ENCODE measurements at regions not wholly inside any gene's neighbourhood (a gene's known extent, or its start where the extent isn't known, plus 50 kb on each side); places are given as distances from the start of the nearest gene placed in this dataset.

- Histone ChIP-seq H3K27ac (no peak overlapping the region), H3K9me3 (no peaks in the 10 kb centered on the region), H3K4me1 (no peaks in the 10 kb centered on the region), H3K36me3 (no peaks in the 10 kb centered on the region), H3K27me3 (no peaks in the 10 kb centered on the region), H3K4me3 (no peak overlapping the region)
- DNase-seq (no peak), ATAC-seq (no peak)
- TF ChIP-seq, protein P1, sequence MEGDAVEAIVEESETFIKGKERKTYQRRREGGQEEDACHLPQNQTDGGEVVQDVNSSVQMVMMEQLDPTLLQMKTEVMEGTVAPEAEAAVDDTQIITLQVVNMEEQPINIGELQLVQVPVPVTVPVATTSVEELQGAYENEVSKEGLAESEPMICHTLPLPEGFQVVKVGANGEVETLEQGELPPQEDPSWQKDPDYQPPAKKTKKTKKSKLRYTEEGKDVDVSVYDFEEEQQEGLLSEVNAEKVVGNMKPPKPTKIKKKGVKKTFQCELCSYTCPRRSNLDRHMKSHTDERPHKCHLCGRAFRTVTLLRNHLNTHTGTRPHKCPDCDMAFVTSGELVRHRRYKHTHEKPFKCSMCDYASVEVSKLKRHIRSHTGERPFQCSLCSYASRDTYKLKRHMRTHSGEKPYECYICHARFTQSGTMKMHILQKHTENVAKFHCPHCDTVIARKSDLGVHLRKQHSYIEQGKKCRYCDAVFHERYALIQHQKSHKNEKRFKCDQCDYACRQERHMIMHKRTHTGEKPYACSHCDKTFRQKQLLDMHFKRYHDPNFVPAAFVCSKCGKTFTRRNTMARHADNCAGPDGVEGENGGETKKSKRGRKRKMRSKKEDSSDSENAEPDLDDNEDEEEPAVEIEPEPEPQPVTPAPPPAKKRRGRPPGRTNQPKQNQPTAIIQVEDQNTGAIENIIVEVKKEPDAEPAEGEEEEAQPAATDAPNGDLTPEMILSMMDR (IDR thresholded peaks at IDR 0.05), result no peak
- intact Hi-C loops (cut with DNase I), result no loop called here
Measured at GRCh38 chr7:91564101-91564500, 299.9 kb downstream of the FZD1 start.

- Histone ChIP-seq H3K4me3 (no peak overlapping the region), H3K36me3 (no peaks in the 10 kb centered on the region), H3K4me1 (no peaks in the 10 kb centered on the region), H3K27me3 (no peaks in the 10 kb centered on the region), H3K27ac (no peak overlapping the region), H3K9me3 (no peaks in the 10 kb centered on the region)
- no peak for ATAC-seq
- TF ChIP-seq, protein P1 (IDR thresholded peaks at IDR 0.05), result no peak
- intact Hi-C loops (cut with DNase I), result no loop called here
- DNase-seq, result peak in 1 of 4 donors; percentile 40
Measured at GRCh38 chr7:91564541-91564940, 300.3 kb downstream of the FZD1 start.

- TF ChIP-seq, protein P1 (IDR thresholded peaks at IDR 0.05), result no peak
- ATAC-seq (peak; percentile 26), DNase-seq (no peak)
- H3K27me3 ChIP-seq, result no peaks in the 10 kb centered on the region
- intact Hi-C loops (cut with DNase I), result no loop called here
- H3K36me3 ChIP-seq, result no peaks in the 10 kb centered on the region
- H3K4me1 ChIP-seq, result no peaks in the 10 kb centered on the region
- H3K9me3 ChIP-seq, result no peaks in the 10 kb centered on the region
- H3K4me3 ChIP-seq, result no peak overlapping the region
- no peak overlapping the region for H3K27ac ChIP-seq
Measured at GRCh38 chr7:91565499-91566401, 301.5 kb downstream of the FZD1 start.

GRCh38 chr7:91566402-91566732, 302.1 kb downstream of the FZD1 start:
- H3K4me1 ChIP-seq, result no peaks in the 10 kb centered on the region
- H3K27me3 ChIP-seq, result no peaks in the 10 kb centered on the region
- H3K36me3 ChIP-seq, result no peaks in the 10 kb centered on the region
- intact Hi-C loops (cut with DNase I), result no loop called here
- no peak for DNase-seq
- no peak overlapping the region for H3K4me3 ChIP-seq
- TF ChIP-seq, protein P1 (IDR thresholded peaks at IDR 0.05), result no peak
- no peak for ATAC-seq
- no peaks in the 10 kb centered on the region for H3K9me3 ChIP-seq
- H3K27ac ChIP-seq, result no peak overlapping the region

DNA sequence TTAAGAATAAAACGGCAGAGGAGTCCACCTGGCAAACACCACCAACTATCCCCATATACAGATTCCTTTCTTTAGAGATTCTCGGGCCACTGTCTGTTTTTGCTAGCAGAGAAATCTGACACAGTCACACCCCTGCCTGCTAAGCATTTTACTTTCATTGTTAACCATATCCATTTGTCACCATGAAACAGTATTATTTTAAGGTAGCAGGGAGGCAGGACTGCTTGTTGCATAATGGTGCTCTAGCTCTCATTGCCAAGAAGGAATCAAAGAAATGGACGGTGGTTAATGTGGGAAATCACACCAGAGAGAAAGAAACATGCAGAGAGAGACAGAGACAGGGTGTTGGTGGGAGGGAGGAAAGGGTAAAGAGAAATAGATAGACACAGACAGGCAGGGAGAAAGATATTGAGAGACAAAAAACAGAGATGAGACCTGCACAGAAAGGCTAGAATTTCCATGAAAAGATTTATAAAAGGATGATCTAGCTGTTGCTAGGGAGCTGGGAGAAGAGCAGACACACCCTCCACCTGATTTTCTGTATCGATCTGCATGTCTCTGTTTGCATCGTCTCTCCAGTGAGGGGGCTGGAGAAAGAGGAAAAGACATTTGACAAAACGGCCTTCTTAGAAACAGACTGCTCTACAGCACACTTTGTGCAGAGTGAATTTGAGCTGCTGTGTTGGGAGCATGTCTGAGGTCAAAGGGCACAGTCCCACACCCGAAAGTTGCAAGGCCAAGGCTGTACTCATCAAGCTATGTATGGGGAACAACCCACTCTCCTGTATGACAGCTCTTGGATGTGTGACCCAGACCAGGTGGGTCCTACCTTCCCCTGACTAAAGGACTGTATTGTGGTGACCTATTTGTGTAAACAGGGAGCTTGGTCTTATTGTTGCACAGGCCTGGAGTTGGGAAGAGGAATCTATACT, 303.1 kb downstream of the FZD1 start:
- no peaks in the 10 kb centered on the region for H3K4me1 ChIP-seq
- no peak for DNase-seq
- no peak overlapping the region for H3K4me3 ChIP-seq
- no peaks in the 10 kb centered on the region for H3K36me3 ChIP-seq
- no peak overlapping the region for H3K27ac ChIP-seq
- H3K27me3 ChIP-seq, result no peaks in the 10 kb centered on the region
- no peak for ATAC-seq
- intact Hi-C loops (cut with DNase I), result no loop called here
- H3K9me3 ChIP-seq, result no peaks in the 10 kb centered on the region
- TF ChIP-seq, protein P1 (IDR thresholded peaks at IDR 0.05), result no peak
